ENCODE measurements at regions not wholly inside any gene's neighbourhood (a gene's known extent, or its start where the extent isn't known, plus 50 kb on each side); places are given as distances from the start of the nearest gene placed in this dataset.

- no peak for TF ChIP-seq MAZ (IDR thresholded peaks at IDR 0.05; ENCODE audit: borderline replicate concordance, low read depth, low read length)
- in situ Hi-C loops (cut with MboI; ENCODE audit: low sequenced_read_pairs), result no loop called here
- Histone ChIP-seq H3K23ac (ENCODE audit: low read depth, low read length) (no peak overlapping the region), H4K91ac (ENCODE audit: insufficient read depth, low read depth, low read length) (no peak overlapping the region), H3K27me3 (ENCODE audit: control insufficient read depth, insufficient read depth, low read length) (no peaks in the 10 kb centered on the region), H3K27ac (ENCODE audit: insufficient read depth, low read length) (no peak overlapping the region), H3K4ac (ENCODE audit: low read depth, low read length) (no peak overlapping the region), H2BK120ac (ENCODE audit: low read depth, low read length) (no peak overlapping the region), H2BK5ac (ENCODE audit: low read depth, low read length, poor library complexity, severe bottlenecking) (no peak overlapping the region), H2AFZ (replicated peaks; ENCODE audit: low read length, poor library complexity) (no peak overlapping the region), H2AK5ac (ENCODE audit: low read depth, low read length) (no peak overlapping the region), H3K79me1 (ENCODE audit: low read depth in 1 of 2, low read length in 2 of 2) (no peaks in the 10 kb centered on the region), H3K14ac (replicated peaks; ENCODE audit: low read depth, low read length) (no peak overlapping the region), H3K9ac (ENCODE audit: low read depth, low read length) (no peak overlapping the region), H3K56ac (ENCODE audit: extremely low read depth, insufficient read depth, low read length) (no peak overlapping the region), H3K4me3 (ENCODE audit: insufficient read depth, low read depth, low read length) (no peak overlapping the region), H3K4me2 (ENCODE audit: low read depth, low read length) (no peak overlapping the region), H4K5ac (ENCODE audit: low read depth, low read length) (no peak overlapping the region), H3K9me1 (ENCODE audit: insufficient read depth, low read length) (no peaks in the 10 kb centered on the region), H3K36me3 (ENCODE audit: control insufficient read depth, insufficient read depth, low read length) (no peaks in the 10 kb centered on the region), H3K9me3 (ENCODE audit: control insufficient read depth, insufficient read depth, low read length) (peaks cover 2% of the 10 kb centered on the region; the same call in 1 of the 2 replicates), H2AK9ac (replicated peaks; ENCODE audit: low read depth, low read length, poor library complexity) (no peak overlapping the region), H2BK20ac (ENCODE audit: low read depth, low read length) (no peak overlapping the region), H3K18ac (ENCODE audit: low read depth, low read length) (no peak overlapping the region), H4K8ac (ENCODE audit: low read depth in 2 of 2, low read length in 2 of 2) (no peak overlapping the region), H3K4me1 (ENCODE audit: control insufficient read depth, insufficient read depth, low read length) (peaks cover 7% of the 10 kb centered on the region), H4K20me1 (ENCODE audit: insufficient read depth, low read length) (no peaks in the 10 kb centered on the region), H2BK15ac (ENCODE audit: low read depth, low read length) (no peak overlapping the region)
- ATAC-seq (ENCODE audit: low read depth), result no peak
- no TSS peak for BruUV-seq (replicated peaks)
- ChIA-PET POLR2A (ENCODE audit: unreplicated experiment) (no interaction called here), CTCF (no interaction called here)
- intact Hi-C loops (cut with micrococcal nuclease), result no loop called here
- no peak for DNase-seq
- dilution Hi-C loops (cut with HindIII; ENCODE audit: low sequenced_read_pairs, unreplicated experiment), result no loop called here
- WGBS, 2 experiments (ENCODE audit: extremely low coverage in 2 of 2, insufficient read length in 1 of 2), result no CpG with 5 or more reads among the region's 2 CpGs
Observed at GRCh38 chr3:30438126-30438525, 168.3 kb upstream of the TGFBR2 start.

All from IMR-90 (cell line).